Muscle layer of colon (tissue), 2 donors: ENCODE measurements at regions not wholly inside any gene's neighbourhood (a gene's known extent, or its start where the extent isn't known, plus 50 kb on each side); places are given as distances from the start of the nearest gene placed in this dataset.

Experiments used
- H3K27ac ChIP-seq: one replicate; pipeline ENCODE4 v1.7.0; 2013; ENCODE audit warnings: low read depth, mild to moderate bottlenecking, low read length, moderate library complexity
- H3K27me3 ChIP-seq, 2 donors: one replicate each; pipeline ENCODE4 v1.7.0; 2013; ENCODE audit warnings: low read length in 2 of 2, mild to moderate bottlenecking in 2 of 2; ENCODE audit not compliant: insufficient read depth in 2 of 2, control insufficient read depth in 1 of 2
- H3K36me3 ChIP-seq: one replicate; pipeline ENCODE4 v1.7.0; 2013; ENCODE audit warnings: mild to moderate bottlenecking, low read length; ENCODE audit not compliant: insufficient read depth
- H3K4me1 ChIP-seq: one replicate; pipeline ENCODE4 v1.7.0; 2013; ENCODE audit warnings: mild to moderate bottlenecking, low read length; ENCODE audit not compliant: insufficient read depth
- H3K4me3 ChIP-seq, 2 donors: one replicate each; pipeline ENCODE4 v1.7.0; 2013; ENCODE audit warnings: low read length in 2 of 2, low read depth in 1 of 2, mild to moderate bottlenecking in 1 of 2, moderate library complexity in 1 of 2
- H3K9ac ChIP-seq: one replicate; pipeline ENCODE4 v1.7.0; 2013; ENCODE audit warnings: low read length
- H3K9me3 ChIP-seq: one replicate; pipeline ENCODE4 v1.7.0; 2013; ENCODE audit warnings: mild to moderate bottlenecking, low read length
- donor health status: abdominal sarcoma.
- donor health status: Adenocarcinoma of cecum.

DNA sequence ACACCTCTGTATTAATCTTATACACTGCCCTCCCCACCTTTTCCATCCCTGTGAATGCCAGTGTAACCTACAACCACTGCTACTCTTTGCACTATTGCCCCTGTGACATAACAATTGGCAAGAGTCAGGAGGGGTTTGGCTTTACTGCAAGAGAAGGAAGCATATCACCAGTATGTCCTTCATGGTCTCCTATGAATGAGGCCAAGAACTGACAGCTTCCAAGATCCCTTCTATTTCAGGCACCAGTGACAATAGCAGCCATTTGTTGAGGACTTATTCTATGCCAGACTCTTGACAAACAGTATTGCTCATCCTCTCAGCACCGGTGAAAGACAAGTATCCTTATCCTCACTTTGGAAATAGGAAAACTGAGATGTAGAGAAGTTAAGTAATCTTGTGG, 363.9 kb downstream of the MID1IP1 start:
- no peaks in the 10 kb centered on the region for H3K9me3 ChIP-seq
- no peak overlapping the region for H3K4me3 ChIP-seq
- no peaks in the 10 kb centered on the region for H3K4me1 ChIP-seq
- H3K36me3 ChIP-seq: no peaks in the 10 kb centered on the region
- no peak overlapping the region for H3K9ac ChIP-seq
- no peak overlapping the region for H3K27ac ChIP-seq
- H3K27me3 ChIP-seq: peaks cover 0 to 14% of the 10 kb centered on the region in 2 donors

DNA sequence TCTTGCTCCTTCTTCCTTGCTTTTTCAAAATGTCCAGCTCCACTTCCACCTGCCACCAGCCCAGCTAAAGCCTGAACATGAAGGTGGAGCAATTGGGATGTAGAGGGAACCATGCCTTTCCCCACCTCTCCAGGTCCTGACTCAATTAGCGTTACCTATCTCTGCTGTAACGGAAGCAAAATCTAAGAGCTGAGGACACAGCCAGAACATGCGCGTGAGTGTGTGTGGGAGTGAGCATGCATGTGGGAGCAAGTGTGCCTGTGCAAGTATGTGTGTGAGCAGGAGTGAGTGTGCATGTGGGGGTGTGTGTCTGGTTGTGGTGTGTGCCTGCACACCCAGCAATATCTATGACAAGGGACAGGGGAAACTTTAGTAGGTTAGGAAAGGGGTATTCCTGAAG, 364.5 kb downstream of the MID1IP1 start:
- no peak overlapping the region for H3K27ac ChIP-seq
- no peaks in the 10 kb centered on the region for H3K9me3 ChIP-seq
- no peak overlapping the region for H3K9ac ChIP-seq
- H3K4me1 ChIP-seq: no peaks in the 10 kb centered on the region
- H3K27me3 ChIP-seq: peaks cover 0 to 11% of the 10 kb centered on the region in 2 donors
- H3K36me3 ChIP-seq: no peaks in the 10 kb centered on the region
- no peak overlapping the region for H3K4me3 ChIP-seq

DNA sequence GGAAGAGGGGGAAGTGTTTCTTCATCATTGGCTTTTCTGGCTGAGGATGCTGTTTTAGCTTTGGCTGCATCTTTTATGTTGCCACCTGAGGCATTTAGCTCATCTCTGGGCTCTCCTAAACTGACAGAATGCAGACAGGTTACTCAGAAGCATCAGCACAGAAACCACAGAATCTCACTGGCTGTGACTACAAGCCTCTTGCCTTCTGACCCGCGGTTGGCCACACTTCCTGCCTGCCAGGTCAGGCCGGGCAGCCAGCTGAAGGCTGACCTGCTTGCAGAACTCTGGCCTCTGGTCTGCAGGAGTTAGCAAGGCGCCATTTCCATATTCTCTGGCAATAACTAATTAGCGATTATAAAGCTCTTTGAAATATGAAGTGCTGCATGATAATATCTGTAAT, 366.5 kb downstream of the MID1IP1 start:
- no peaks in the 10 kb centered on the region for H3K9me3 ChIP-seq
- H3K9ac ChIP-seq: no peak overlapping the region
- peaks cover 0 to 5% of the 10 kb centered on the region in 2 donors for H3K27me3 ChIP-seq
- H3K27ac ChIP-seq: no peak overlapping the region
- H3K36me3 ChIP-seq: no peaks in the 10 kb centered on the region
- H3K4me1 ChIP-seq: no peaks in the 10 kb centered on the region
- H3K4me3 ChIP-seq: no peak overlapping the region

DNA sequence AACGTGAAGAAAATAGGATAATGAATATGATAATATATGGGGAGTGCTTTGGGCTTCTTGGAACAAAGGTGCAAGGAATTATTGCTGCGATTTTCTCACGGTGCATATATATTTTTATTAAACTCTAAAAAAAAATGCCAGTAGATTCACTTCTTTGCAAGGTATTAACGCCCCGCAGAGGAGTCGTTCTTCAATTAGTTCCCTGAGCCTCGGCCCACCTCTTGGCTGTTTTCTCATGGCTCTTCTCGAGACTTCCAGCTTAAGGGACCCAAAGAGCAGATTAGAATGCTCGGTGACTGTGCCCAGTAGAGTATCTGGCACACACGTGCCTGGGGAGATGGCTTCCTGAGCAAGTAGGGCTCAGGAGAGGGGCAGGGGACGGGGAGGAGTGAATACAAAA, 367.4 kb downstream of the MID1IP1 start:
- no peak overlapping the region for H3K9ac ChIP-seq
- H3K36me3 ChIP-seq: no peaks in the 10 kb centered on the region
- no peaks in the 10 kb centered on the region for H3K9me3 ChIP-seq
- H3K4me1 ChIP-seq: no peaks in the 10 kb centered on the region
- no peak overlapping the region for H3K27ac ChIP-seq
- H3K27me3 ChIP-seq: peaks cover 0 to 5% of the 10 kb centered on the region in 2 donors
- H3K4me3 ChIP-seq: no peak overlapping the region

DNA sequence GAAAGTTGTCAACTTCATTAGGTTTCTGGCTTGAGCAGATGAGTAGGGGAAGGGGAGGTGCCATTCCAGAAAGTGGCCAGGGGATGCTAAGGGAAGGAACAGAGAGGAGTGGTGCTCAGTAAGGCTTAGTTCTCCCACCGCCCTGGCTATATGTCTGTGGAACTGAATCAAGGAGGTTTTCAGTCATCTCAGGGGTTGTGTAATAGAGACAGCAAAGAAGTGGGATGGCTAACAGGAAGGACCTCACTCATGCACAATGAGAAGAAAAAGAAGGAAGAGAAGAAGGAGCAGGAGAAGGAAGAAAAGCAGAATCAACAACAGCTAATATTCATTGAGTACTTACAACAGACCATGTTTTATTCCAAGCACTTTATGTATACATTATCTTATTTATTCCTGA, 368.7 kb downstream of the MID1IP1 start:
- H3K27ac ChIP-seq: no peak overlapping the region
- peaks cover 0 to 5% of the 10 kb centered on the region in 2 donors for H3K27me3 ChIP-seq
- no peak overlapping the region for H3K4me3 ChIP-seq
- no peaks in the 10 kb centered on the region for H3K9me3 ChIP-seq
- no peak overlapping the region for H3K9ac ChIP-seq
- no peaks in the 10 kb centered on the region for H3K36me3 ChIP-seq
- H3K4me1 ChIP-seq: no peaks in the 10 kb centered on the region

DNA sequence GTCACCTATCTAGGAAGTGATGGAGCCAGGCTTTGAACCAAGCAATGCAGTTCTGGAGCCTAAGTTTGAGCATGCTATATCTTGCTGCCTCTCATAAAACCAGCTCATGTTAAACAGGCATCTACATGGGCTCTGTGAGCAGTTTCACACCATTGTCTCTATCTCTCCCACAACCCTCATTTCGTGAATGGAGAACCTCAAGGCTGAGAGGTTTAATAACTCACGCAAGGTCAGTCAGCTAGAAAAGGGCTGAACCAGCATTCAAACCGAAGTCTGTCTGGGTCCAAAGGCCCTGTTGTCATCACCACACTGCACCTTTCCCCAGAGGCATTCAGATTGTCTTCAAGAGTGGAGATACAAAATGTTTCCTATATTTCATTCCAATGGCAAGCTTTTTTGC, 369.2 kb downstream of the MID1IP1 start:
- Histone ChIP-seq H3K9me3 (no peaks in the 10 kb centered on the region), H3K4me1 (no peaks in the 10 kb centered on the region), H3K27me3 (peaks cover 0 to 5% of the 10 kb centered on the region in 2 donors), H3K36me3 (no peaks in the 10 kb centered on the region), H3K9ac (no peak overlapping the region), H3K4me3 (no peak overlapping the region), H3K27ac (no peak overlapping the region)

DNA sequence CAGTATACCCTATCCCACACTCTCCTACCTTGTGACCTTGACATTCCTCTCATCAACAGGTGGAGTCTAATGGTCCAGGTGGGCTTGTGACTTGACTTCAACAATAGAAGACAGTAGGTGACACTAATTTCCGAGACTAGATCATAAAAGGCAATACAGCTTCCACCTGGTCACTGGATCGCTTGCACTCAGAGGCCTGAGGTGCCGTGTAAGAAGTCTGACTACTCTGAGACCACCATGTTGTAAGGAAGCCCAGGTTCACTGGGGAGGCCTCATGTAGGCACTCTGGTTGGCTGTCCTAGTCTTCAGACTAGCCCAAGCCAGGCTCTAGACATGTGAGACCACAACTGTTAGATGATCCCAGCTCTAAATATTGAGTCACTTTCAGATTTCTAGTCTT, 370.4 kb downstream of the MID1IP1 start:
- Histone ChIP-seq H3K9ac (no peak overlapping the region), H3K27me3 (peaks cover 0 to 5% of the 10 kb centered on the region in 2 donors), H3K36me3 (no peaks in the 10 kb centered on the region), H3K4me3 (no peak overlapping the region), H3K4me1 (no peaks in the 10 kb centered on the region), H3K9me3 (no peaks in the 10 kb centered on the region), H3K27ac (no peak overlapping the region)

DNA sequence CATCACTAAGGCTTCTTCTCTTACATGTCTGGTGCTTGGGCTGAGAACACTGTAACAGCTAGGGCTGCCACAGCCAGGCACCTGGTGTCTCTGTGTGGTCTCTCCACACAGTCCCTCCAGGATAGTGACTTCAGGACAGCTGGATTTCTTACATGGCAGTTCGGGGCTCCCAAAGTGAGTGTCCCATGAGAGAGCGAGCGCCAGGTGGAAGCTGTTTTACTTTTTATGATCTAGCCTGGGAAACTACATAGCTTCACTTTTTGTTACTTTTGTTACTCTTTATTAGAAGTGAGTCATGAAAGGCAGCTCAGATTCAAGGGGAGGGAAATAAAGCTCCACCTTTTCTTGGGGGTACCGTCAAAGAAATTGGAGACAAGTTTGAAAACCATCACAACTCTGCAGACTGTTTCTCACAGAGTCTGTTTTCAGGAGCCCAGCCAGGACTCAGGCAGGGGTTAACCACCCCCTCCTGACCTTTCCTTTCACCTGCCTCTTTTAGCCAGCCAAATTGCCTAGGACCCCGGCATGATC, 373.0 kb downstream of the MID1IP1 start:
- no peaks in the 10 kb centered on the region for H3K36me3 ChIP-seq
- H3K9ac ChIP-seq: no peak overlapping the region
- H3K4me3 ChIP-seq: no peak overlapping the region
- H3K27ac ChIP-seq: no peak overlapping the region
- no peaks in the 10 kb centered on the region for H3K4me1 ChIP-seq
- no peaks in the 10 kb centered on the region for H3K27me3 ChIP-seq
- no peaks in the 10 kb centered on the region for H3K9me3 ChIP-seq

DNA sequence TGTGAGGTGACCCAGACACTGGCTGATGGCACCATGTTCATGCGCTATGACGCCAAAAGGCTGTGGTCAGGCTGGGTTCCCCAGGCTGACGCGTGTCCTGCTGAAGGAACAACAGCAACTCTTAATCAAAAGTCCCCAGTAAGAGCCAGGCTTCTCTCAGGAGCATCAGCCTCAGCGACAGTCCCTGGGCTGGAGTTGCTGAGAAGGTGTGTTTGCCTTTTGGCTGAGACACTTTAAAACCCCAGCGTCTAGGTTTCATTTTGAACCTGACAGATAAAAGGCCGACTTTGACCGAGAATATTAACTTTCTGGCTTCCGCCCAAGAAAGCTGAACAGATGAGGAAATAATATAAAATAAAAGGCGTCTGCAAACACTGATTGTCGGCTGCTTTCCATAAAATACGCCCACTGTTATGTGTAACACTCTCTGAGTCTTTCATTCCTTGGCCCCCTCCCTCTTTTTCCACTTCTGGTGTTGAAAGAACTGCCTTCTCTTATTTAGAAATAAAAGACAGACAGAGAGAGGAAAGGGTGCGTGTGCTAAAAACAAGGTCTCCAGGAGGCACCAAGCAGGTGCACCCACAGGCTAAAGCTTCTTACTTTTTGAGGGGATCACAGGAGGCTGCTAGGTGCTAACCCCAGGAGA, 373.6 kb downstream of the MID1IP1 start:
- no peaks in the 10 kb centered on the region for H3K36me3 ChIP-seq
- H3K4me1 ChIP-seq: no peaks in the 10 kb centered on the region
- no peaks in the 10 kb centered on the region for H3K27me3 ChIP-seq
- H3K27ac ChIP-seq: no peak overlapping the region
- H3K9ac ChIP-seq: no peak overlapping the region
- no peaks in the 10 kb centered on the region for H3K9me3 ChIP-seq
- no peak overlapping the region for H3K4me3 ChIP-seq

DNA sequence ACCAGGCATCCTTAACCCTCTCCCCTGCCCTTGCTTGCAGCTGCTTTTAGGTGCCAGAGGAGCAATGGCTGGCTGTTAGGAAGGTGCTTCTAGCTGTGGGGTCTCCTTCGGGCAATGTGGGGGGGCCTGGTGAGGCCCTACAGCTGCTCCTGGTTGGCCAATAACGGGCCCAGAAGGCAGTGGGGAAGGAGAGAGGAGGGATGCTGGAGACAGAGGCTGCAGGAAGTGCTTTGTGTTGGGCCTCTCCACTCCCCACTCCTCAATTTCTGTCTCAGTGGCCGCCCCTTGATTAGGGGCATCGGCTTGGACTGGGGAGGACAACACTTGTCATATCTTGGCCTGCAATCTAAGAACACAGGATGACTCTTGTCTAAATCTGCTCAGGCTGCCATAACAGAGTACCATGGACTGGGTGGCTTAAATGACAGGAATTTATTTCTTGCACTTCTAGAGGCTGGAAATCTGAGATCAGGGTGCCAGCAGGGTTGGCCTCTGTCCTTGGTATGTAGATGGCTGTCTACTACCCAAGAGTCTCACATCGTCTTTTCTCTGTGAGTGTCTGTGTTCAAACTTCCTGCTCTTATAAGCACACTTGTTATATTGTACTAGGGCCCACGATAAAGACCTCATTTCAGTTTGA, 374.3 kb downstream of the MID1IP1 start:
- Histone ChIP-seq H3K9me3 (no peaks in the 10 kb centered on the region), H3K4me3 (no peak overlapping the region), H3K27me3 (no peaks in the 10 kb centered on the region), H3K36me3 (no peaks in the 10 kb centered on the region), H3K27ac (no peak overlapping the region), H3K9ac (no peak overlapping the region), H3K4me1 (no peaks in the 10 kb centered on the region)

DNA sequence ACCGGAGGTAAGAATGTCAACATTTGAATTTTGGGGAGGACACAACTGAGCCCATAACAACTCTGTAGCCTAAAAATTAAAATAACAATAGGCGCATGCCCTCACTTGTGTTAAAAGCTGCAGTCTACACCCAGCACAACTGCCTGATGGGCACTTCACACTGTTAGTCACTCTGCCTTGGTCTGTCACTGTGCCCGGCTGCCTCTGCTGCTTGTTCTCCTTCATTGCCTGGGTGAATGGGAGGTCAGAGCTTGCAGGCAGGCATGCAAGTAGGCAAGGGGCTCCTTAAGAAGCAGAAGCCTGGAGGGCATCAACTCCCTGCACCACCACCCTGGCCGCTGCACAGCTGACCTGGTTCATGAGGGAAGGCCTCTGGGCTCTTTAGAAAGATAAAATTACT, 374.8 kb downstream of the MID1IP1 start:
- Histone ChIP-seq H3K9ac (no peak overlapping the region), H3K27ac (no peak overlapping the region), H3K36me3 (no peaks in the 10 kb centered on the region), H3K4me1 (no peaks in the 10 kb centered on the region), H3K9me3 (no peaks in the 10 kb centered on the region), H3K27me3 (no peaks in the 10 kb centered on the region), H3K4me3 (no peak overlapping the region)

DNA sequence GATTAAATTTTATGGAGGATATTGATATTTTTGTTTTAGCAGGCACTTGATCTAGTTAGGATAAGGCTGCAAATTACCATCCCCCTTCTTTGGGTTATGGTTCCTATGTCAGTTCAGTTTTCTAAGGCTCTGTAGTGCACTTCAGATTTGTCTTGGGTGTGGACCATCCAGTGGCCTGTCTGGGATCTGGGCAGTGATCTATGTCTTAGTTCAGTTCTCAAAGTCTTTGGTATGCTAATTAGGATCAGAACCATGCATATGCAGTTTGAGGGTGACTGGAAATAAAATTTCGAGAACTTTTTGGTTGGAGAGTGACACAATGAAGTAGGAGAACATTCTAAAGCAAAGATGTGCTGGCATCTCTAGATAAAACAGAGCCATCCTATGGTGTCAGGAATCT, 388.2 kb downstream of the MID1IP1 start:
- no peaks in the 10 kb centered on the region for H3K4me1 ChIP-seq
- H3K36me3 ChIP-seq: no peaks in the 10 kb centered on the region
- peaks cover 0 to 10% of the 10 kb centered on the region in 2 donors for H3K27me3 ChIP-seq
- H3K4me3 ChIP-seq: no peak overlapping the region
- no peak overlapping the region for H3K27ac ChIP-seq
- no peaks in the 10 kb centered on the region for H3K9me3 ChIP-seq
- no peak overlapping the region for H3K9ac ChIP-seq
